ENCODE measurements at regions not wholly inside any gene's neighbourhood (a gene's known extent, or its start where the extent isn't known, plus 50 kb on each side); places are given as distances from the start of the nearest gene placed in this dataset.

DNA sequence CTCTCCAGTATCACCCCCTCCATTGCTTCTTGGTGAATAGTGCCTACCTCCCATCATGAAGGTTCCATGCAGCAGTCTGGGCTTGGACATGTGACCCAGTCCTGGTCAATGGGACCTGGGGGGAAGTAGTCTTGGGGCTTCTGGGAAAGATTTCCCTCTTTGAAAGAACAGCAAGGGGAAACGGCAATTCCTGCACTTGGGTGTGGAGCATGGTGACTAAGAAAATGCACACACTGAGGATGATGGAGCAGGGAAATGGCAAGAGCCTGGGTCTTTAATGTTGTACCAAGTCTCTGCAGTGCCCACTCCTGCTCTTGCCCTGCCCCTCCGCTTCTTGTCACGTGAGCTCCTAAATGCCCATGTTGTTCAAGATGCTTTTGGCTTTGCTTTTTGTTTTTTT, 131.4 kb upstream of the SIX2 start:
- DNase-seq, result no peak

DNA sequence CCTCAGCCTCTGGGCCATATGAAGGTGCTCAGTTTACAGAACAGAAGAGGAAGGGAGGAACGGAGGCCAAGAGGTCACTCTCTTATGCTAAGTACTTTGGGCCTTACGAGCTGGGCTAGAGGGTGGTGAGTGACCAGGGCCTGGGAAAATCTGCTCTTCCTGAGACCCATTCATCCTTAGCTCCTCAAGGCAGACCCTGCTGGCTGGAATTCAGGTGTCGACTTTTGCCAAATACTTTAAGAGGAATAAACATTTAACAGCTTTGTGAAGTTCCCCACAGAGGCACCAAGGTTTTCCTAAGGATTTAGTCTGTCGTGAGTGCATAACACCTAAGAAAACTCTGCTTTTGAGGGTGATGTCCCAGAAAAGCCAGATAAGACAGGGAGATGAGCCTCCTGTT, 129.7 kb upstream of the SIX2 start:
- no peak for DNase-seq

DNA sequence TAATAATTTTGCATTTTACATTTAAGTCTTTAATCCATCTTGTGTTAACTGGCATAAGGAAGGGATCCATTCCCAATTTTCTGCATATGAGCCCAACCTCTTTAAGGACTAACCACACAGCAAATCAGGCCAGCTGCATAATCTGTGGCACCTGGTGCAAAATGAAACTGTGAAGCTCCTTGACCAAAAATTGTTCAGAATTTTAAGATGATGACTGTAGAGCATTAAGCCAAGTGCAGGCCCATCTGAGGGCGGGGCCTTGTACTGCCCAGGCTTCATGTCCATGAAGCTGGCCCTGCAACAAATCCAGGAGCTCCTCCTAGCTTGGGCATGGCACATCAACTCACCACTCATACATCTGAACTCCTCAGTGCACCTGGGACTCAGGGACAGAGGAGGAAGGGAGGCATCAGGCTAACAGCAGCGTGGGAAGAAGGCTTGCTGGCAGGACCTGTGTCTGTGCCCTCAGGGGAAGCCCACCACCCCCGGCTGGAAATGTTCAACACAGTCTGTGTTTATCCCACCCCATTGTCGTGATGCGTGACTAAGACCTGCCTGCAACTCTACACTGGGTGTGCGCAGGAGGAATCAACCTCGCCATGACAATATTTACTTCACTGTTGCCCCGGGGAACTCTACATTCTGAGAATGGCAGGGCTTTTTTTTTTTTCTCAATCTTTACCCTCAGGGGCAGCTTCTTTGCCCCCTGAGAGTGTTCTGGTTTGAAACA, 128.9 kb upstream of the SIX2 start:
- peak; percentile 35 for DNase-seq

DNA sequence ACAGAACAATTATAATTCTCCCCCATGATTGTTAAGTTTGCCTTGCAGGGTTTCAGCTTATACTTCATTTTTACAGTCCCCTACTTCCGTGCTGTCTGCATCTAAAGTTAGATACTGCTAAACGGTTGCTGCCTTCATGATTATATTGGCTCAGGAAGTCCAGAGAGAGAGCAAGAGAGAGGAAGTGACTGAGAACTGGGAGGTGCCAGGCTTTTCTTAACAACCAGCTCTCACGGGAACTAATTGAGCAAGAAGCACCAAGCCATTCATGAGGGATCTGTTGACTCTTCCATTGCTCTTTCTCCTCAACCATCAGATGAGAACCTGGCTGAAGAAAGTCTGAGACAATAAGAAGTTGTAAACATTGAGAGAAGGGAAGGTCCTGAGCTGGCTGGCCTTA, 125.5 kb upstream of the SIX2 start:
- no peak for DNase-seq

DNA sequence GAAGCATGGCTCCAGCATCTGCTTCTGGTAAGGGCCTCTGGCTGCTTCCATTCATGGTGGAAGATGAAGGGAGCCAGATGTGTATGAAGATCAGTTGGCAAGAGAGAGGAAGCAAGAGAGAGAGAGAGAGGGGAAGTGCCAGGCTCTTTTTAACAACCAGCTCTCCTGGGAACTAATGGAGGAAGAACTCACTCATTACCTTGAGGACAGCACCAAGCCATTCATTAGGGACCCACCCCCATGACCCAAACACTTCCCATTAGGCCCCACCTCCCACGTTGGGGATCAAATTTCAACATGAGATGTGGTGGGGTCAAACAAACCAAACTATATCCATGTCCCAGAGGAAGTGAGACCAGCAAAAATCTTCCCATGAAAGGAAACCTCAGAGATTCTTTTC, 124.8 kb upstream of the SIX2 start:
- DNase-seq, result no peak

DNA sequence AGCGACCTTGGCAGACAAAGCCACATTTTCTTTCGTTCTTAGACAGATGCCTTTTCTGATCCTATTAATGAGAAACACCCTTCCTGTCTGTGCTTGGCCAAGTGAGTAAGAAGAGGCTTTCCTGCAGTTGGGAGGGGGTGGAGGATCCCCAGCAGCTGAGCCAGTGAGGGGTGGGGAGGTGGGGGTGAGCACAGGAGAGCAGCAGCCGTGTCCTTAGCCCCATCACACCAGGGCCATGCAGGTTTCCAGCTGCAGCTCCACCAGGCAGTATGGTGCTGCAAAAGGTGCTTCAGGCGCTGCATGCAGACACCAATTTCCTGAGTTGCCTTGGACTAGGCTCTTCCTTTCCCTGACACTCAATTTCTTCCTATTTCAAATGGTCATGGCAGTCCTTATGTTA, 123.3 kb upstream of the SIX2 start:
- no peak for DNase-seq

DNA sequence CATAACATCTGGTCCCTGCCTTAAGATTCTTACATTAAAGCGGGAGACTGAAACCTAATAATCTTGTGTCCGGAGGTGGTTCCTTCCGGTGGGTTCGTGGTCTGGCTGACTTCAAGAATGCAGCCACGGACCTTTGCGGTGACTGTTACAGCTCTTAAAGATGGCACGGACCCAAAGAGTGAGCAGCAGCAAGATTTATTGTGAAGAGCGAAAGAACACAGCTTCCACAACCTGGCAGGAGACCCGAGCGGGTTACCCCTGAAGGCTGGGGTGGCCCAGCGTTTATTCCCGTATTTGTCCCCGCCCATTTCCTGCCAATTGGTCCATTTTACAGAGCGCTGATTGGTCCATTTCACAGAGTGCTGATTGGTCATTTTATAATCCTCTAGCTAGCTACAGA, 122.3 kb upstream of the SIX2 start:
- DNase-seq, result no peak

DNA sequence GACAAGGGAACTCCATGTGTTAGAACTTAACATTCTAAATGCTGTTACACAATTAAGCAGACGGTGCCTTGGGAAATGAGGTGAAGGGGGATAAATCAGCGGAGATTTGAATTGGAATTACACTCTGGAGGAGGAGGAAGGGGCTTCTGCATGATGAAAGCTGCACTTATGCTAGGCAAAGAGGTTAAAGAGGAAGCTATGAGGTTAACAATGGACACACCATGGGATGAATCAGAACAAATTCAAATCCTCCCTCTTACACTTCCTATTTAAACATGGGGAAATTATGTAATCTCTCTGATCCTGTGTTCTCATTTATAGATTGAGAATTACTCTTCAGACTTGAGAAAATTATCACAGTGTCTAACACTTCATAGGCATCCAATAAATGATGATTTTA, 121.5 kb upstream of the SIX2 start:
- DNase-seq, result no peak

DNA sequence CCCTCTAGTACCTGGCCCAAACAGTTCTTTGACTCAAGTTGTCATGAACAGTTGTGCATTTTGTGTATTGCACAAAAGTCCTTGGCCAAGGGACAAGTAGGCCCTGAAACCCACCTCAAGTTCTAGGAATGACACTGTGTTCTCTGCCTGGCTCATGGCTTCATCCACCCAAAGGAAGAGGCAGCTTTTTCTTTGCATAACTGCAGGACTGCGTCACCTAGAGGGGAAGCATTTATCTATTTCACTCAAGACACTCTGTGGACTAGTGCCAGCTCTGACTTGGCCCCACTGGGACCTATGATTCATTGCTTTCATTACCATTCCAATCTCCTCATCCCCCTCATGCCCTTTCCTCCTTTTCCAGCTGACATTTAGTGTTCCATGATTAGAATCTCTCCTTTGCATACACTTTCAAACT, 119.3 kb upstream of the SIX2 start:
- DNase-seq, result no peak

DNA sequence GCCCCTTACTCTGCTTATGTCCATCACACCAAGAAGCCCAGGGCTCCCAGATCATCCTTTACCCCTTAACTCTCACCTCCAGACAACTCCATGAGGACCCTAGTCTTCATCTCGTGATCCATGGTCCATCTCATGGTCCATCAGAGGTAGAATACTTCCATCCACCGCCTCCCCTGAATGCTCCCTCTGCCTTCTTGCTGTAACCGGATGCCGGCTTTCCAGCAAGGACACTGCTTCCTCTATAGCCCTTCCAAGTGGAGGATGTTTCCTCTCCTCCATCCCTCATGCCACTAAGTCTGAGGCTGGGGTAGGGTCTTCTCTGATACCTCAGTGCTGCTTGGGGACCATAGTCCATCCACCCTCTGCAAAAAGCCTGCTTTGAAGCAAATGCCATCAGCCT, 118.6 kb upstream of the SIX2 start:
- DNase-seq, result no peak

DNA sequence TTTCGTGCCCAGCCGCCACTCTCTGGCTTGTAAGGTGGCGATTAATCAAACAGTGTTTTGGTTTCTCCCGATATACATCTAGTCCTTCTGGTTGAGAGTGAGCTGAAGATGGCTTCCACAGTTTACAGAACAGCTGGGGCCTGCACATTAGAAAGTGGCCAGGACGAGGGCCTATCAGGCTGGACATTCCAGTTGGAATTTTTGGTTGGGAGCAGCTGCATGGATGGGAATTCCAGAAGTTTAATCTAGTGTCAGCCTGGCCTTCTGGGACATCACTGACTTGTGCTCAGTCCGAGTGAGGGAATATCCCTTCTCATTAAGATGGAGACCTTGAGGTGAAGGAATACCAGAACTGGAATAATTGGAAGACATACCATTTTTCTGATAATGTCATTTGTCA, 118.1 kb upstream of the SIX2 start:
- DNase-seq, result no peak

DNA sequence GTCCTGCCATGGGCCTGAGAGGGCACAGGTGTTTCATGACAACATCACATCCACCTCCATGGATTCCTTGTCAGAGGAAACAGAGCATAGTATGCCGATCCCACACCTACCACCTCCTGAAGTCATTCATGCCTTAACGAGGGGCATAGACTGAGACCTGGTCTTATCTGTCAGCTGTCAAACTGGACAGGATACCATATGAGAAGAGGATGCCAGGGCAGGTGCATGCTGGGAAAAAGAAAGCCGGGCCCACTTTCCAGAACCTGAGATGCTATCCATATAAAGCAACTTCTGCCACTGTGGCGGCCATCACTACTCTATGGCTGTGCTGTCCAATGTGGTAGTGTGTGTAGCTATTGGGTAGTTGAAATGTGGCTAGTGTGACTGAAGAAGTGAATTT, 116.0 kb upstream of the SIX2 start:
- no peak for DNase-seq

DNA sequence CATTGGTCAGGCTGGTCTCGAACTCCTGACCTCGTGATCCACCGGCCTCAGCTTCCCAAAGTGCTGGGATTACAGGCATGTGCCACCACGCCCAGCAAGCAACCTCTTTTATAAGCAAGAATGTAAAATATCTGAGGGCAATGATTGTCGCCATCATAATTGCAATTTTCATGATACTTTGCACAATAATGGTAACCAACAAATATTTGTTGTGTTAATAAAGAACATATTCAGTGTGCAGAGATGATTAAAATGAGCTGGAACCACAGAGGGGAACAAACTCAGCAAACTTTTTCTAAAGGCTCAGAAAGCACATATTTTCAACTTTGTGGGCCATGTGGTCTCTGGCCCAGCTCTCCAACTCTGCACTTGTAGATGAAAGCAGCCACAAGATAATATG, 115.2 kb upstream of the SIX2 start:
- no peak for DNase-seq

DNA sequence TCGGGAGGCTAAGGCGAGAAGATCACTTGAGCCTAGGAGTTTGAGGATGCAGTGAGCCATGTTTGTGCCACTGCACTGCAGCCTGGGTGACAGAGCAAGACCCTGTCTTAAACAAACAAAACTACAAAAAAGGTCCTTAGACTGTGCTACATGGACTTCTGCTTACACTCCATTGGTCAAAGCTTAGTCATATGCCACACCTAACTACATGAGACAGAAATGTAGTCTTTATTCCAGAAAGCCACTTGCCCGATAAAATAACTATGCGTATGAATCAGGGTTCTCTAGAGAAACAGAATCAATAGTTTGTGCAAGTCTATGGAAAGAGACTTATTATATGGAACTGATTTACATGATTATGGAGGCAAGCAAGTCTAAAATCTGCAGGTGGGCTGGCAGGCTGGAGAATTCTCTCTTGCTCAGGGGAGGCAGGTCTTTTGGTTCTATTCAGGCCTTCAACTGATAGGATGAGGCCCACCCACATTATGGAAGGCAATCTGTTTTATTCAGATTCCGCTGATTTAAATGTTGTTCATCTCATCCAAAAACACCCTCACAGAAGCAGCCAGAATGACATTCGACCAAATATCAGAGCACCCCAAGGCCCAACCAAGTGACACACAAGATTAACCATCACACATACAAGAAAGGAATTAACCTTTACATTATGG, 114.4 kb upstream of the SIX2 start:
- DNase-seq, result no peak

DNA sequence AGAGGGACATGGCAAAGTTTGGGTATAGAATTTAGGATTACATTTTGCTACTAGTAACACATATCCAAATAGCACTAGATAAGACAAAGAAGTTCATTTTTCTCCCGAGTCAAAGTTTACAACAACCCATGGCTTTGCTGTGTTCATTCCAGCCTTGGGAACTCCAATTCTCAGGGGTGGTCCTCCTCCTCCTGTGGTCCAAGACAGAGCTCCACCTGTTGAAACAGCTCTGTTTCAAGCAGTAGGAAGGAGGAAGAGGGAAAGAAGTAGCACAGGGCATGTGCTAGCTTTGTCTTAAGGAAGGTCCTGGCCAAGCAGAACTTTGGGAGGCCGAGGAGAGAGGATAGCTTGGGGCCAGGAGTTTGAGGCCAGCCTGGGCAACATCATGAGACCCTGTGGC, 113.8 kb upstream of the SIX2 start:
- DNase-seq, result no peak

DNA sequence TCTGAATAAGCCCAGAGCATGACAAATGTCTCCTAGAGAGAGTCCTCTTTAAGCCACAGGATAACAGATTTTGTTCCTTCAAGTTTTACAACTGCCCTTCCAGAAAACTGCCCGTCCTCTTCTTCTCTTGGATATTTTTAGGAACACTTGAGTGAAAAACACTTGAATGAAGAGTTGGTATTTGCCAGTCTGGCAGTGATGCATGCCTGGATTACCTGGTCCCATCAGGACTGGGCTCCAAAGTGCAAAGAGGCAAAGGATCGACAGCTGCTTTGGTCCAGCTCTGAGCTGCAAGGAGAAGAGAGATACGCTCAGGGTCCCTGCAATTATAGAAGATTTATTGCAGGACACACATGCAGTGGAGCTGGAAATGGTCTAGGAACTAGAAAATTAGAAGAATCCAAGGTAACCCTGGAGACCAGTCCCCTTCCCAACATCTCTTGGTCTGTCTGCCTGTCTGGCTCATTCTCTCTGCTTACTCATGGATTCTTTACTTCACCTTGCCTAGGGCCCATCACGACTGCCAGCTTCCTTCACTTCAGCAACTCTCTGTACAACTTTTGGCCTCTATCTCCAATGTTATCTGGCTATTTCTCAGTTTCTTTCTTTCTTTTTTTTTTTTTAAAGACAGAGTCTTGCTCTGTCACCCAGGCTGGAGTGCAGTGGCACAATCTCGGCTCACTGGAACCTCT, 112.1 kb upstream of the SIX2 start:
- DNase-seq, result peak; percentile 33

DNA sequence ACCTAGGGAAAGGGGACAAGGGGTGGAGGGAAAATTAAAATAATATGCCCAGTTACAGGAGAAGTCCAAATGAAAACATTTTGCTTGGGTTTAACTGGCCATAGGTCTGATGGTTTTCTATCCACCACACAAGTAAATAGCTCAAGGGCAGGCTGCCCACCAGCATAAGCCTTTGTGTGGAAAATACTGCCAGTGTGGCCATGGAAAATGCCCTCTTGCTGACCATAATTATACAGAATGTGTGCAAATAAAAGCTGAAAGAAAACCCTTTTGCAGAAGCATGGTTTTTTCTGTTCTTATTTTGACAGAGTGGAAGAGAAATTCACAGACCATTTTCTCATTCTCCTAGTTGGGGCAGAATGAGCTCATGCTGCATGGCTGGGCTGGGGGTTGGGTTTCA, 111.3 kb upstream of the SIX2 start:
- DNase-seq, result no peak

DNA sequence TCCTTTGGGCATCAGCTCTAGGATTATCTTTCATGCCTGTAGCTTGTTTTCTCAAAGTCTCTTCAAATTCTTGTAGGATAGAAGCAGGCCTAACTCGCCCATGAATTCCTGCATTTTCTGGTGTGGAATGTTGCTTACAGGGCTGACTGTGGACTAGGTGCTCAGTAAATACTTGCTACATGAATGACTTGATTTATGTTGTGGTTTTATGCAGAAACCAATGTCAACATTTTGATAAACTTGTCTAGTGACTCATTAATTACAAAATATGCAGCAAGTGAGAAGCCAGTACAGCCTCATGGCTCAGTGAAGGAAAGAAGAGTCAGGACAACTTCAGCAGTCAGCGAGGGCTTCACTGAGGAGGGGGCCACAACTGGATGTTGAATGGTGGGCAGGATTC, 110.6 kb upstream of the SIX2 start:
- DNase-seq, result no peak

DNA sequence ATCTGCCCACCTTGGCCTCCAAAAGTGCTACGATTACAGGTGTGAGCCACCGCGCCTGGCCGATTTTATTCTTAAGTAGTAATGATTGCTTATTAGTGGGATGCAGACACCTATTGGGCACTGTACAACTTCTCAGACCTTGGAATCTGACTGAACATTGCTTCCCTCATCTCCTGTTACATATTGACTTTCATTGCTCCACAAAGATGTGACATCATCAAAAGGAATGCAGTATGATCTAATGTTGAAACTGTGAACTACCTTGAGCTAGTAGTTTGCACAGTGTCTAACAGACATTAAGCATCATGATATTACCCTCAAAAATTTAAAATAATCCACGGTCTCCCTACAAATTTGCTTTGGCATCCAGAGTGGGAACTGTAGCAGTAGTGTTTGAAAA, 109.8 kb upstream of the SIX2 start:
- no peak for DNase-seq

DNA sequence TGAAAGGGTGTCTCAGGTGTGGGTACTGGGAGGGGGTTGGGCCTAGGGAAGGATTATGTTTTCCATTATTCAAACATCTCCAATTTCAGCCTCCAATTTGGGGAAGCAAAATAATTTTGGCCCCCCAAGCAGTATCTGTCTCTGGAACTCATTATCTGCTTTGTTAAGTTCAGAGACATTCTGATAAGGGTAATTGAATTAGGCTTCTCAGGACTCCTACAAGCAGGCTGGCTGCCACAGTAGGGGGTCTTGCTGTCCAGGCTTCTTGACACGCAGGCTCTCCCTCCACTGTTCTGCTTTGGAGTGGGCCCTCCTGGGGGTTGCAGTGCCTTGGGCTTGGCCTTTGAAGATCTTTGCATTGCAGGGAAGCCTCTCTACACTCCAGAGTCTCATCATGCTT, 108.1 kb upstream of the SIX2 start:
- DNase-seq, result no peak

DNA sequence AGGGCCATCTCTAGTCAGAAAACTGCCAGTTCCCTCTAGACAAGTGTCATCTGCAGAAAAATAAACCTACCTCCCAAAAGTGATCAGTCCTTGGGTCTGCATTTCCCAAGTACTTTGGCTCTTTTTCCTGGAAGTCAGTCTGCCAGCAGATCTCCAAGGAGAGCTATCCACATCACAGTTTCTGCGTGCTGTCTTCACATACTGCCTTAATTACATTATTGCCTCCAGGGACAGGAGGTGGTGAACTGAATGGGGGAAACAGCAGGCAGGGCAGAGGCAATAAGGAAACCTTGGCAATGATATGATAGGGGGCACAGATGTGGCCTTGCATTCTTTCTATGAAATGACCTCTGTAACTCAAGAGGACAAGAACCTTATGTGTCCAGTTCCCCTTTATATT, 105.9 kb upstream of the SIX2 start:
- DNase-seq, result no peak

DNA sequence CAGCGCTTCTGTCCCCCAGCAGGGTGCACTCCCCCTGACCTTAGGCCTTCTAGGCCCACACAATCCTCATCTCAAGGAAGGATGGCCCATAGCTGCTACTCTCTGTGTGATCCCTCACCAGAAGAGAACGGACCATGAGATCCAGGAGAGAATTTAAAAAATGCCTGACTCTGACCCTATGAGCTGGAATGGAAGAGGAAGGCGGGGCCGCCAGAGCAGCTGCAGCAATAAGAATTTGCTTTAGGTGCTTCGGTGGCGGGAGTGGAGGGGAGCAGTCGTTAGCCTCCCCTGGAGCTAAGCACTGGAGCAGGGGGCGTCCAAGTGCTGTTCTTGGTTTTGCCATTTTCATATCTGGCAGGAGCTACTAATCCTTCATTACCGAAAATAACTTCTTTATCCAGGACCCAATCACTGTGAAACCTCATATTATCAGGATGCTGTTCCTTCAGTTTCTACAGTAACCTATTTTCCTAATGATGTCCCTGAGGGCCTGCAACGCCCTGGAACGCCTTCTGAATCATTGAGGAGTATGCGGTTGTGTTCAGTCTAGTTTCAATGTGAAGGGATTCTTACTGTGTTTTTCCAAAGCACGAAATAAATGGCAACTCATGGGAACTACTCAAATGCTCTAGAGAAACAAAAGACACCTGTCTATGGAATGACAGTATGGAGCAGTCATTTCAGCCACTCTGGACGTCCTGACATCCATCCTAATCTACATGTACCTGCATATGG, 105.1 kb upstream of the SIX2 start:
- no peak for DNase-seq

DNA sequence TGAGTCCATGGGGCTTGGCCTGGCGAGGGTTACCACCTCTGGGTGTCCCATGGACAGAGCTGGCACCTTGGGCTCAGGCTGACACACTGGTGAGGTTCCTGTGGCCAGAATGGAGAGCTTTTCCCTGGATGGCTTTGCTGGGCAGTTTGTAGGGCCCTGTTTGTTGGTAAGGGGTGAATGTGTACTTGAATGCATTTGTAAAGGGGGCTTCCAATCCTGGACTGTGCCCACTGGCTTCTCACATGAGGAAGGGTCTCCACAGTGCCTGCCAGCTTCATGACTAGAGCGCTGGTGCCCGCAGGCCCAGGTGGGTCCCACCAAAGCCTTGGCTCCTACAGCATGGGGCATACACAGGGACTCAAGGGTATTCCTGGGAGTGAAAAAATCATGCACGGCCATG, 103.5 kb upstream of the SIX2 start:
- no peak for DNase-seq

Measured in tongue (tissue), 1 donor.